BJ (cell line): ENCODE measurements at regions not wholly inside any gene's neighbourhood (a gene's known extent, or its start where the extent isn't known, plus 50 kb on each side); places are given as distances from the start of the nearest gene placed in this dataset.

Source experiments
- CTCF ChIA-PET: fragments of 350-600 bp; formaldehyde crosslinking; extraction: SDS; loops from one replicate; lab custom pipeline; 2021; ENCODE audit warnings: antibody characterized with exemption, inconsistent platforms; lab: Yijun Ruan, JAX
- POLR2A ChIA-PET: fragments of 300-600 bp; sonication (Branson Sonifier 250); formaldehyde crosslinking; extraction: SDS; loops from one replicate; lab custom pipeline; 2021; ENCODE audit warnings: antibody characterized with exemption; lab: Charles Lee
- DNase-seq: peaks from one replicate; pipeline ENCODE4 v3.0.0-alpha.2; 2011; ENCODE audit warnings: low read depth
- H3K27me3 ChIP-seq: 2 replicates; pipeline ENCODE4 v1.6.0; 2011; ENCODE audit warnings: low read length; ENCODE audit not compliant: control insufficient read depth, insufficient read depth
- H3K36me3 ChIP-seq: 2 replicates; pipeline ENCODE4 v1.5.1; 2011; ENCODE audit warnings: low read length; ENCODE audit not compliant: control insufficient read depth, insufficient read depth
- H3K4me3 ChIP-seq: 2 replicates; pipeline ENCODE4 v1.5.1; 2011; ENCODE audit warnings: low read depth, mild to moderate bottlenecking, control low read depth, low read length
- CTCF ChIP-seq: IDR thresholded peaks from 2 replicates; pipeline ENCODE4 v1.5.1; 2011; ENCODE audit warnings: low read depth, mild to moderate bottlenecking, control low read depth, inconsistent platforms, low read length, moderate library complexity; ENCODE audit not compliant: insufficient read depth

DNA sequence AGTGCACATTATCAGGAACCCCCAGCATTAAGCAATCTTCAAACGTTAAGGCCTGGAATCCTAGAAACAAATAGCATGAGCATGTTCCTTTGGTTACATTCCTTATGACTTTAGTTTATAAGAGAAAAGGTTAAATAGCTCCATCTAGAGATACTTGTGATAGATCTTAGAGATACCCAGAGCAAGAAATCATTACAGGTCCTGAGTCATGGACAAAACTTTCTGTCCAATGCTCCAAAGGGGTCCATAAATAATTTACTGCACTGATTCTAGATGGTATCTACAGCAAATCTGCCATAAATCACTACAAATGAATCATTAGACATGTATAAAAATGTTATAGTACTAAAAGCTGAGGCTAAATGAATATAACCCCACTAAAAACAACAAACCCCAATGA lies 139.6 kb downstream of the HTR1A start:
- H3K27me3 ChIP-seq, result no peaks in the 10 kb centered on the region
- ChIA-PET CTCF (no interaction called here), POLR2A (no interaction called here)
- no peak for TF ChIP-seq CTCF
- no peak overlapping the region for H3K4me3 ChIP-seq
- no peak for DNase-seq
- no peaks in the 10 kb centered on the region for H3K36me3 ChIP-seq

DNA sequence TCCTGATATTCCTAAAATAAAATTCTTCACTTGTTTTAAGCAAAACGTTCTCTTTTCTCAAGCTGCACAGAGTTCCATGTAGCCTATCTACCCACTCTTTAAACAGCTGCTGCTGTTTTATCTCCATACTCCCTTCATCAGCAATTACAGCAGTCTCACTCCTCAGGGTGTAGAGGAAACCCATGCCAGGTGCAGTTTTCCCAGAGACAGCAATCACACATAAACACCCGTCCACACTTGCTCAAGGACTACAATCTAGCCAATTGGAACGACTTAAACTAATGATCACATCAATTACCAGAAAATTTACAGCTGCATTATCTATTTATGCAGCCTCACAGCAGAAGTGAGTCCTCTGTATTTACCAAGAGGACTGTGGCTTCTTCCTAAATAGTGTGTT lies 141.7 kb downstream of the HTR1A start:
- Histone ChIP-seq H3K36me3 (no peaks in the 10 kb centered on the region), H3K27me3 (no peaks in the 10 kb centered on the region), H3K4me3 (no peak overlapping the region)
- ChIA-PET CTCF (no interaction called here), POLR2A (no interaction called here)
- TF ChIP-seq CTCF, result no peak
- DNase-seq, result no peak

- Histone ChIP-seq H3K36me3 (no peaks in the 10 kb centered on the region), H3K4me3 (no peak overlapping the region), H3K27me3 (no peaks in the 10 kb centered on the region)
- CTCF ChIA-PET, result no interaction called here
- POLR2A ChIA-PET, result no interaction called here
- no peak for DNase-seq
- no peak for TF ChIP-seq CTCF
Measured at GRCh38 chr5:63812693-63813092, 149.6 kb downstream of the HTR1A start.

GRCh38 chr5:63811961-63812360 lies 150.3 kb downstream of the HTR1A start:
- DNase-seq, result no peak
- ChIA-PET CTCF (no interaction called here), POLR2A (no interaction called here)
- Histone ChIP-seq H3K4me3 (no peak overlapping the region), H3K36me3 (no peaks in the 10 kb centered on the region), H3K27me3 (no peaks in the 10 kb centered on the region)
- no peak for TF ChIP-seq CTCF

GRCh38 chr5:63811286-63811685 lies 151.0 kb downstream of the HTR1A start:
- Histone ChIP-seq H3K4me3 (no peak overlapping the region), H3K36me3 (no peaks in the 10 kb centered on the region), H3K27me3 (no peaks in the 10 kb centered on the region)
- ChIA-PET CTCF (no interaction called here), POLR2A (no interaction called here)
- no peak for TF ChIP-seq CTCF
- no peak for DNase-seq
